HEK293T (cell line): ENCODE measurements at regions not wholly inside any gene's neighbourhood (a gene's known extent, or its start where the extent isn't known, plus 50 kb on each side); places are given as distances from the start of the nearest gene placed in this dataset.
A peak's percentile ranks its signal among the peaks of the same experiment; 100 is the strongest.

ENCODE experiments used
- CTCF ChIA-PET: fragments of 350-600 bp; formaldehyde crosslinking; extraction: SDS; loops from one replicate; lab custom pipeline; 2021; ENCODE audit warnings: antibody characterized with exemption, inconsistent platforms; lab: Yijun Ruan, JAX
- POLR2A ChIA-PET: fragments of 350-600 bp; formaldehyde crosslinking; extraction: SDS; loops from one replicate; lab custom pipeline; 2020; ENCODE audit warnings: antibody characterized with exemption, inconsistent platforms; lab: Yijun Ruan, JAX
- DNase-seq: peaks from one replicate; pipeline ENCODE4 v3.0.0; 2012; ENCODE audit warnings: mixed read lengths; ENCODE audit errors: extremely low spot score
- ARNT ChIP-seq: fragments of 450-650 bp; IDR thresholded peaks from 2 replicates; pipeline ENCODE4 v1.6.1; 2017; ENCODE audit warnings: mild to moderate bottlenecking
- BHLHE40 ChIP-seq: fragments of 450-650 bp; IDR thresholded peaks from 2 replicates; pipeline ENCODE4 v1.6.1; 2016; ENCODE audit warnings: mild to moderate bottlenecking, moderate library complexity, borderline replicate concordance
- CTBP1 ChIP-seq: fragments of 450-650 bp; IDR thresholded peaks from 2 replicates; pipeline ENCODE4 v1.6.1; 2016; ENCODE audit warnings: borderline replicate concordance
- ELF4 ChIP-seq: fragments of 450-650 bp; IDR thresholded peaks from 2 replicates; pipeline ENCODE4 v1.6.1; 2017; ENCODE audit warnings: antibody characterized with exemption
- FOXA1 ChIP-seq: fragments of 450-650 bp; IDR thresholded peaks from 2 replicates; pipeline ENCODE4 v1.6.1; 2016; ENCODE audit warnings: mild to moderate bottlenecking
- FOXK2 ChIP-seq: fragments of 450-650 bp; IDR thresholded peaks from 2 replicates; pipeline ENCODE4 v1.6.1; 2016; ENCODE audit warnings: mild to moderate bottlenecking
- FOXM1 ChIP-seq: fragments of 450-650 bp; IDR thresholded peaks from 2 replicates; pipeline ENCODE4 v1.6.1; 2017; ENCODE audit warnings: mild to moderate bottlenecking, borderline replicate concordance
- HDGF ChIP-seq: fragments of 450-650 bp; IDR thresholded peaks from 2 replicates; pipeline ENCODE4 v1.6.1; 2017; ENCODE audit warnings: antibody characterized with exemption, borderline replicate concordance
- L3MBTL2 ChIP-seq: fragments of 450-650 bp; conservative IDR thresholded peaks from 2 replicates; pipeline ENCODE4 v1.6.1; 2016; ENCODE audit warnings: mild to moderate bottlenecking
- LEF1 ChIP-seq: fragments of 450-650 bp; IDR thresholded peaks from 2 replicates; pipeline ENCODE4 v1.6.1; 2017; ENCODE audit warnings: mild to moderate bottlenecking, borderline replicate concordance
- NFRKB ChIP-seq: fragments of 450-650 bp; IDR thresholded peaks from 2 replicates; pipeline ENCODE4 v1.6.1; 2016; ENCODE audit warnings: mild to moderate bottlenecking, moderate library complexity
- PKNOX1 ChIP-seq: fragments of 450-650 bp; IDR thresholded peaks from 2 replicates; pipeline ENCODE4 v1.6.1; 2016
- SP1 ChIP-seq: fragments of 450-650 bp; IDR thresholded peaks from 2 replicates; pipeline ENCODE4 v1.6.1; 2017
- SUZ12 ChIP-seq: fragments of 450-650 bp; IDR thresholded peaks from 2 replicates; pipeline ENCODE4 v1.6.1; 2016; ENCODE audit warnings: mild to moderate bottlenecking
- TARDBP ChIP-seq: fragments of 450-650 bp; IDR thresholded peaks from 2 replicates; pipeline ENCODE4 v1.6.1; 2016
- ZNF384 ChIP-seq: fragments of 450-650 bp; IDR thresholded peaks from 2 replicates; pipeline ENCODE4 v1.6.1; 2016

GRCh38 chr6:14621518-14621917 lies 503.9 kb downstream of the CD83 start:
- ChIA-PET CTCF (no interaction called here), POLR2A (no interaction called here)
- TF ChIP-seq ARNT, result no peak
- TF ChIP-seq ELF4, result no peak
- TF ChIP-seq SP1, result no peak
- no peak for TF ChIP-seq FOXK2
- TF ChIP-seq PKNOX1, result no peak
- TF ChIP-seq BHLHE40, result no peak
- no peak for TF ChIP-seq ZNF384
- no peak for TF ChIP-seq FOXA1
- no peak for TF ChIP-seq FOXM1
- no peak for TF ChIP-seq LEF1
- no peak for TF ChIP-seq L3MBTL2
- TF ChIP-seq TARDBP, result no peak
- no peak for TF ChIP-seq NFRKB
- no peak for TF ChIP-seq SUZ12
- TF ChIP-seq CTBP1, result no peak
- TF ChIP-seq HDGF, result no peak
- no peak for DNase-seq

GRCh38 chr6:14622085-14622484 lies 504.5 kb downstream of the CD83 start:
- ChIA-PET POLR2A (no interaction called here), CTCF (no interaction called here)
- TF ChIP-seq NFRKB, result no peak
- no peak for TF ChIP-seq HDGF
- TF ChIP-seq L3MBTL2, result no peak
- TF ChIP-seq LEF1, result no peak
- TF ChIP-seq ARNT, result no peak
- TF ChIP-seq ZNF384, result no peak
- TF ChIP-seq TARDBP, result no peak
- TF ChIP-seq ELF4, result no peak
- TF ChIP-seq SUZ12, result no peak
- TF ChIP-seq BHLHE40, result no peak
- TF ChIP-seq FOXK2, result no peak
- no peak for TF ChIP-seq PKNOX1
- TF ChIP-seq FOXA1, result no peak
- no peak for DNase-seq

- ChIA-PET POLR2A (no interaction called here), CTCF (no interaction called here)
- no peak for DNase-seq
- no peak for TF ChIP-seq HDGF
- 0 out of 2 replicates have a peak, but pooled peaks have one; percentile 28 for TF ChIP-seq BHLHE40
These were observed 505.4 kb downstream of the CD83 start for GRCh38 chr6:14622909-14623505.

- DNase-seq, result no peak
- CTCF ChIA-PET, result no interaction called here
- POLR2A ChIA-PET, result no interaction called here
- TF ChIP-seq FOXK2, result no peak
- TF ChIP-seq HDGF, result no peak
- TF ChIP-seq NFRKB, result no peak
- TF ChIP-seq TARDBP, result no peak
- no peak for TF ChIP-seq SUZ12
- TF ChIP-seq FOXM1, result no peak
- TF ChIP-seq SP1, result no peak
- TF ChIP-seq ZNF384, result no peak
- no peak for TF ChIP-seq ARNT
- TF ChIP-seq L3MBTL2, result no peak
- no peak for TF ChIP-seq FOXA1
- no peak for TF ChIP-seq ELF4
- no peak for TF ChIP-seq CTBP1
- TF ChIP-seq BHLHE40, result no peak
- no peak for TF ChIP-seq PKNOX1
- TF ChIP-seq LEF1, result no peak
These were observed 507.8 kb downstream of the CD83 start for GRCh38 chr6:14625173-14625895.

- no peak for TF ChIP-seq FOXM1
- no peak for TF ChIP-seq PKNOX1
- TF ChIP-seq FOXA1, result no peak
- no peak for TF ChIP-seq ELF4
- TF ChIP-seq BHLHE40, result no peak
- TF ChIP-seq ARNT, result no peak
- no peak for TF ChIP-seq FOXK2
- TF ChIP-seq LEF1, result no peak
- TF ChIP-seq SUZ12, result no peak
- no peak for TF ChIP-seq TARDBP
- no peak for TF ChIP-seq L3MBTL2
- no peak for DNase-seq
- ChIA-PET CTCF (no interaction called here), POLR2A (no interaction called here)
These were observed 509.0 kb downstream of the CD83 start for GRCh38 chr6:14626556-14626955.
